Tibial artery (tissue), 4 donors: ENCODE measurements at regions not wholly inside any gene's neighbourhood (a gene's known extent, or its start where the extent isn't known, plus 50 kb on each side); places are given as distances from the start of the nearest gene placed in this dataset.

ENCODE experiments used
- DNase-seq, 2 donors: peaks; one replicate each; pipeline ENCODE4 v3.0.0-alpha.2; 2019
- H3K27ac ChIP-seq, 2 donors: fragments of 200-600 bp; sonication (generic) in 1 of 2; 1 replicate in 1 of 2; 2 replicates in 1 of 2; pipeline ENCODE4 v1.5.1; 2018 to 2019; ENCODE audit warnings: mild to moderate bottlenecking in 1 of 2
- H3K27me3 ChIP-seq, 2 donors: fragments of 200-600 bp; sonication (generic) in 1 of 2; one replicate each; pipeline versions ENCODE4 v1.5.1 to v1.6.0; 2016 to 2019
- H3K36me3 ChIP-seq, 3 donors: fragments of 200-600 bp; sonication (generic) in 2 of 3; one replicate each; pipeline ENCODE4 v1.5.1; 2016 to 2019; ENCODE audit warnings: mild to moderate bottlenecking in 2 of 3
- H3K4me1 ChIP-seq, 4 donors: fragments of 200-600 bp; sonication (generic) in 2 of 4; 1 replicate in 3 of 4; 2 replicates in 1 of 4; pipeline ENCODE4 v1.5.1; 2016 to 2019
- H3K4me3 ChIP-seq, 2 donors: fragments of 200-600 bp; sonication (generic) in 1 of 2; 1 replicate in 1 of 2; 2 replicates in 1 of 2; pipeline ENCODE4 v1.5.1; 2018 to 2019; ENCODE audit warnings: mild to moderate bottlenecking in 2 of 2
- H3K9me3 ChIP-seq, 3 donors: fragments of 200-600 bp; sonication (generic) in 1 of 3; one replicate each; pipeline ENCODE4 v1.5.1; 2016 to 2019
- intact Hi-C: fragments of 100-400 bp; cut with DNase I; formaldehyde crosslinking; loops from one replicate; pipeline ENCODE4 v1.15.0; 2023; ENCODE audit warnings: low total_unique reads
- TF ChIP-seq, protein P1 (sequence below), 2 experiments: fragments of 200-600 bp in 1 of 2; fragments of 450-650 bp in 1 of 2; IDR thresholded peaks; one replicate each; pipeline ENCODE4 v1.5.1; 2017 to 2019; ENCODE audit warnings: antibody characterized with exemption in 2 of 2, mild to moderate bottlenecking in 1 of 2, moderate library complexity in 1 of 2

DNA sequence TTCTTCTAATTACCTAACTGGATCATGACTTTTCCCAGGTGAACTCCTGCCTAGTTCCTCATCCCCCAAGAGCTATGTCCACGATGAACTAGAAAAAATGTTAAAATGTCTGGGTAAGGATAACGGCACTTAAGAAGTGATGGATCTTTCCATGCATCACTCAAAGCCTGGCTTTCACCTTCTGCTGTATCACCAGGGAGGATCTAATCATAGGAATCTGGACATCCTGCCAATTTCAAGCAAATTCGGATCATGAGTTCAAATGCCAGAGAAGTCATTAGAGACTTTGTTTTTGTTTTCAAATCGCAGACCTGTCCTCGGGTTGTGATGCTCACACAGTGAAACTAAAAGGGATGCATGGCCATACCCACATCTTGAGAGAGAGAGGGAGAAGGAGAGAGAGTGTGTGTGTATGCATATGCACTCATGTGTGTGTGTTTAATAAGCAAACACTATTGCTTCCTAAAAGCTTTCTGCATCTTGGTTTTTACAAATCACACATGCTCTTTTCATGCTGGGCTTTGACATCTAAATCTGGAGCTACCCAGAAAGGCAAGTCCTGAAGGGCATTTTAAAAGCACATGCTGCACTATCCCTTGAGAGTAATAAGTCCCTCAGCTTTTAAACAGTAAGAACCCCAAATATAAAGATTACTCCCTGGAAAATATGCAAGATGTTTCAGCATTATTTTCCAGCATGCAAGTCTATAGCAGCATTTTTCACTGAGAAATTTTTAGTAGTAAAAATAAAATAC lies 524.6 kb upstream of the NOX3 start:
- no peak for DNase-seq

DNA sequence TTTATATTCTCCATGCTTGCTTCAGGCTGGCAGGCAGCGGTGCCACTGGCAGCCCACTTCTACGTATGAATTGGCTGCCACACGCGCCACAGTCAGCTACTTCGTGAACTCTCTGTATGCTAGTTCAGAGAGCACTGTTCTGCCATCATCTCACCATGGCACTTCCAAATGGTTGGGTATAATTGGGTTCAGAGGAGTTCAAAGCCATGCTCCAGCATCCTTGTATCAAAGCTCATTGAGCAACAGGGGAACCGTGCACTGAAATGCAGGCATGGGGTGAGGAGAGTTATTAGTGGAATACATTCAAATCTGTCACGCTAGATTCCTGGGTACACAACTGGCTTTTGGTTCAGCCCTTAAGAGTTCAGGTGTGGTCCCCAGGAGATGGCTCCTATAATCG lies 519.9 kb upstream of the NOX3 start:
- Histone ChIP-seq H3K27ac (no peak overlapping the region), H3K36me3 (no peaks in the 10 kb centered on the region), H3K4me1 (peaks cover 0 to 42% (median 14%) of the 10 kb centered on the region in 4 donors), H3K27me3 (no peaks in the 10 kb centered on the region), H3K4me3 (no peak overlapping the region), H3K9me3 (no peaks in the 10 kb centered on the region)
- intact Hi-C loops, result no loop called here
- TF ChIP-seq, protein P1, sequence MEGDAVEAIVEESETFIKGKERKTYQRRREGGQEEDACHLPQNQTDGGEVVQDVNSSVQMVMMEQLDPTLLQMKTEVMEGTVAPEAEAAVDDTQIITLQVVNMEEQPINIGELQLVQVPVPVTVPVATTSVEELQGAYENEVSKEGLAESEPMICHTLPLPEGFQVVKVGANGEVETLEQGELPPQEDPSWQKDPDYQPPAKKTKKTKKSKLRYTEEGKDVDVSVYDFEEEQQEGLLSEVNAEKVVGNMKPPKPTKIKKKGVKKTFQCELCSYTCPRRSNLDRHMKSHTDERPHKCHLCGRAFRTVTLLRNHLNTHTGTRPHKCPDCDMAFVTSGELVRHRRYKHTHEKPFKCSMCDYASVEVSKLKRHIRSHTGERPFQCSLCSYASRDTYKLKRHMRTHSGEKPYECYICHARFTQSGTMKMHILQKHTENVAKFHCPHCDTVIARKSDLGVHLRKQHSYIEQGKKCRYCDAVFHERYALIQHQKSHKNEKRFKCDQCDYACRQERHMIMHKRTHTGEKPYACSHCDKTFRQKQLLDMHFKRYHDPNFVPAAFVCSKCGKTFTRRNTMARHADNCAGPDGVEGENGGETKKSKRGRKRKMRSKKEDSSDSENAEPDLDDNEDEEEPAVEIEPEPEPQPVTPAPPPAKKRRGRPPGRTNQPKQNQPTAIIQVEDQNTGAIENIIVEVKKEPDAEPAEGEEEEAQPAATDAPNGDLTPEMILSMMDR (IDR thresholded peaks at IDR 0.05), result no peak
- no peak for DNase-seq

More for the DNA sequence above, 524.6 kb upstream of the NOX3 start:
- intact Hi-C loops, result no loop called here
- Histone ChIP-seq H3K4me3 (no peak overlapping the region), H3K4me1 (peaks cover 0 to 74% (median 24%) of the 10 kb centered on the region in 4 donors), H3K27me3 (no peaks in the 10 kb centered on the region), H3K27ac (peak overlapping the region; percentile 40 to 46), H3K36me3 (no peaks in the 10 kb centered on the region), H3K9me3 (no peaks in the 10 kb centered on the region)
- TF ChIP-seq, protein P1 (IDR thresholded peaks at IDR 0.05), result no peak

DNA sequence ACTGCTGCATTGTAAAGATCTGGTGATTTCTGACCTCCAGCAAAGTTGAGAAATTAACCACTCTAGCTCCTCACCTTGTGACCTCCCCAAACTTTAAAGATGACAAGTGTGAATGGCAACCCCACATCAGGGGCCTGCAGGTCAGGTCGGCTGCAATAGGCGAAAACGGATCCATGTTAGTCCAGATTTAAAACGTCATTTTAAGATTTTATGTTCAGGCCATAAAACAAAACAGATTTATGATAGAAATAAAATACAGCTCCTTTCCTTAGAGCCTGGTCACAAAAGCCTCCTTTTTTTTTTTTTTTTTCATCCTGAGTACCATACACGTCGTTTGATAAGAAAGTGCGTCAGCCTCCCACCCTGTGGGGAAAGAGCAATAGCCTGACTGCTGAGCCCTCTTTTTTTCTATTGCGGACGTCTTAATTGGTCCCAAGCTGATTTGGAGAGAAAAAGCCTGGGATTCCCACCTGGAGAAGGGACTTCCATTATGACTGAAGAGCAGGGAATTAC lies 519.2 kb upstream of the NOX3 start:
- intact Hi-C loops, result no loop called here
- no peak overlapping the region for H3K27ac ChIP-seq
- no peaks in the 10 kb centered on the region for H3K9me3 ChIP-seq
- no peaks in the 10 kb centered on the region for H3K36me3 ChIP-seq
- peaks cover 0 to 36% (median 7%) of the 10 kb centered on the region in 4 donors for H3K4me1 ChIP-seq
- DNase-seq, result no peak
- H3K27me3 ChIP-seq, result no peaks in the 10 kb centered on the region
- TF ChIP-seq, protein P1 (IDR thresholded peaks at IDR 0.05), result no peak
- no peak overlapping the region for H3K4me3 ChIP-seq

DNA sequence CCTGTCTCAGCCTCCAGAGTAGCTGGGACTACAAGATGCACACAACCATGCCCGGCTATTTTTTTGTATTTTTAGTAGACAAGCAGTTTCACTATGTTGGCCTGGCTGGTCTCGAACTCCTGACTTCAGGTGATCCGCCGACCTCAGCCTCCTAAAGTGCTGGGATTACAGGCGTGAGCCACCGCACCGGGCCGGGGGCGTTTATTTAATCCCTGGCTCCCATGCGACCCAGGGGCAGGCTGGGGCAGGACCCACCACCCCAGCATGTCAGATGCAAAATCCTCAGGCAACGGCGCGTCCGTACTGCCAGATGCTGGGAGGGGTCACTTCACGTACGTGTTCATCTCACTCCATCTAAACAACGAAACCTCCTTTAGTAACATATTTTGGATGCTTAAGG lies 518.7 kb upstream of the NOX3 start:
- TF ChIP-seq, protein P1 (IDR thresholded peaks at IDR 0.05), result no peak
- DNase-seq, result no peak
- Histone ChIP-seq H3K9me3 (no peaks in the 10 kb centered on the region), H3K4me1 (peaks cover 0 to 31% (median 2%) of the 10 kb centered on the region in 4 donors), H3K27me3 (no peaks in the 10 kb centered on the region), H3K27ac (no peak overlapping the region), H3K4me3 (no peak overlapping the region), H3K36me3 (no peaks in the 10 kb centered on the region)
- intact Hi-C loops, result no loop called here

DNA sequence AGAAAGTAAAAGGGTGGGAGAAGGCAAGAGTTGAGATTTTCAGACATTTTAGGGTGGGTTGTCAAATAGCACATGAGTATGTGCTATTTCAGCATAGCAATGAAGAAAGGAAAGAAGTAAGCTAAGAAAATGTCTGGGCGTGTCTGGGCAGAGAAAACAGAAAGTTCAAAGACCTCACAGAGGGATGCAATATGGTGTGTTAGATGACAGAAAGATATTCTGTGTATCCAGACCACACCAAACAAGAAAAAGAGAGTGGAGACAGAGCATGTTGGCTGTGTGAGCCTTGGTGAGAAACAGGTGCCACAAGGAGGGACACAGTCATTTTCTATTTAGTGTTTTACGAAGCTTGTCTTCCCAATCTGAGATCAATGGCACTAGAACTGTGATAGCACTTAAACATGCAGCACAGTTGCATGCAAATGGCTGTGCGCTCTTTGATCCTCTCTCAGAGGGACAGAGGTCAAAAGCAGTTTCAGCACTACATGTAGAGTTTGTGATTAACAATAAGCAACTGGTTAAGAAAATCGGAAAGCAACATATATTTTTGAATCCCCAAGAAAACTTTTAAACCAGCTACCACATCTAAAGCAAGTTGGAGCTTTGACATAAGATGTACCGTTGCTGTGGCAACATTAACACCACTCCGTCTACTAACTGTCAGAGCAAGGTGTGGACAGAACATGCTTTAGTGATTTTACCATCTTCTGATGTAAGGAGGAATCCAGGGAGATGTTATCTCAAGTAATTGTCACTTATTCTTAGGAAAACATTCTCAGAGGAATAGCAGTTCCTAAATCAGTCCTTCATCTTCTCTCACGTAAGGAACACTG lies 515.5 kb upstream of the NOX3 start:
- H3K27me3 ChIP-seq, result no peaks in the 10 kb centered on the region
- no peak for DNase-seq
- H3K27ac ChIP-seq, result no peak overlapping the region
- no peak overlapping the region for H3K4me3 ChIP-seq
- TF ChIP-seq, protein P1 (IDR thresholded peaks at IDR 0.05), result no peak
- H3K36me3 ChIP-seq, result no peaks in the 10 kb centered on the region
- H3K4me1 ChIP-seq, result peaks cover 0 to 14% (median 0%) of the 10 kb centered on the region in 4 donors
- intact Hi-C loops, result no loop called here
- no peaks in the 10 kb centered on the region for H3K9me3 ChIP-seq
